NCI-H2171 (cell line): ENCODE measurements at regions not wholly inside any gene's neighbourhood (a gene's known extent, or its start where the extent isn't known, plus 50 kb on each side); places are given as distances from the start of the nearest gene placed in this dataset.
A peak's percentile ranks its signal among the peaks of the same experiment; 100 is the strongest.

Source experiments
- DNase-seq: peaks from one replicate; lab custom pipeline; 2025; lab: John Stamatoyannopoulos, UW

- DNase-seq = peak; percentile 97
These were observed 83.4 kb downstream of the FAM43A start for GRCh38 chr3:194769020-194769643.

GRCh38 chr3:194772241-194773000, 86.7 kb downstream of the FAM43A start:
- DNase-seq = no peak

GRCh38 chr3:194773216-194773615, 87.5 kb downstream of the FAM43A start:
- DNase-seq = no peak

- DNase-seq = no peak
These were observed 88.2 kb downstream of the FAM43A start for GRCh38 chr3:194773771-194774455.

- DNase-seq = no peak
These were observed 89.6 kb downstream of the FAM43A start for GRCh38 chr3:194775266-194775665.

- DNase-seq = no peak
These were observed 90.0 kb downstream of the FAM43A start for GRCh38 chr3:194775731-194776130.

- no peak for DNase-seq
These were observed 92.0 kb downstream of the FAM43A start for GRCh38 chr3:194777729-194778128.

GRCh38 chr3:194779729-194780224, 94.1 kb downstream of the FAM43A start:
- DNase-seq = no peak

- DNase-seq = no peak
These were observed 95.0 kb downstream of the FAM43A start for GRCh38 chr3:194780706-194781105.

GRCh38 chr3:194781617-194782016, 95.9 kb downstream of the FAM43A start:
- DNase-seq = no peak

GRCh38 chr3:194782698-194783404, 97.2 kb downstream of the FAM43A start:
- no peak for DNase-seq

GRCh38 chr3:194784361-194784760, 98.7 kb downstream of the FAM43A start:
- no peak for DNase-seq

GRCh38 chr3:194785315-194785714, 99.6 kb downstream of the FAM43A start:
- DNase-seq = no peak

GRCh38 chr3:194787072-194787471, 101.4 kb downstream of the FAM43A start:
- no peak for DNase-seq

- no peak for DNase-seq
These were observed 102.0 kb downstream of the FAM43A start for GRCh38 chr3:194787650-194788049.

- DNase-seq = no peak
These were observed 106.7 kb downstream of the FAM43A start for GRCh38 chr3:194792368-194792767.

GRCh38 chr3:194797555-194798250, 112.0 kb downstream of the FAM43A start:
- DNase-seq = no peak

- DNase-seq = no peak
These were observed 112.8 kb downstream of the FAM43A start for GRCh38 chr3:194798486-194798885.

GRCh38 chr3:194800002-194800401, 114.3 kb downstream of the FAM43A start:
- no peak for DNase-seq

- no peak for DNase-seq
These were observed 116.1 kb downstream of the FAM43A start for GRCh38 chr3:194801461-194802432.
